Body of pancreas (tissue), 4 donors: ENCODE measurements at regions not wholly inside any gene's neighbourhood (a gene's known extent, or its start where the extent isn't known, plus 50 kb on each side); places are given as distances from the start of the nearest gene placed in this dataset.

Source experiments
- POLR2A ChIP-seq, 3 donors: fragments of 450-650 bp; IDR thresholded peaks; one replicate each; pipeline ENCODE4 v1.6.1; 2016; ENCODE audit warnings: antibody characterized with exemption in 3 of 3, mild to moderate bottlenecking in 2 of 3
- TF ChIP-seq, protein P1 (sequence below), 7 experiments: fragments of 450-650 bp in 4 of 7; fragments of 200-600 bp in 3 of 7; sonication (generic) in 3 of 7; IDR thresholded peaks; one replicate each; pipeline ENCODE4 v1.5.1; 2016 to 2019; ENCODE audit warnings: antibody characterized with exemption in 7 of 7

DNA sequence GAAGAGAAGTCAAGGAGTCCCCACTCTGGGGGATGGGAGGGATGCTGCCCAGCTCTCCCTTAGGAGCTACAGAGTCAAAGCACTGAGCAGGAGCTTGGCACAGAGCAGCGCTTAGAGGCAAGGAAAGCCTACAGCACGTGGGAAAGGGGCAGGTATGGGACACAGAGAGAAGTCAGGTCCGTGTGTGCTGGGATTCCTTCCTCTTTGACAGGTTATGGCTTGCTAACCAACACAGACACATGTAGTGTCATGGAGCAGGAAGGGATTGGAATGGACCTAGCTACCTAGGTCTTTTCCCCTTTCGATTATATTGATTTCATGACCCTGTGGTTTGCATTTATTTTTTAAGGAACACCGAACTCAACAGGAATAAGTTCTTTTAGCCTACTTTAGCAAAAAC, 208.5 kb upstream of the TUT7 start:
- TF ChIP-seq, protein P1, sequence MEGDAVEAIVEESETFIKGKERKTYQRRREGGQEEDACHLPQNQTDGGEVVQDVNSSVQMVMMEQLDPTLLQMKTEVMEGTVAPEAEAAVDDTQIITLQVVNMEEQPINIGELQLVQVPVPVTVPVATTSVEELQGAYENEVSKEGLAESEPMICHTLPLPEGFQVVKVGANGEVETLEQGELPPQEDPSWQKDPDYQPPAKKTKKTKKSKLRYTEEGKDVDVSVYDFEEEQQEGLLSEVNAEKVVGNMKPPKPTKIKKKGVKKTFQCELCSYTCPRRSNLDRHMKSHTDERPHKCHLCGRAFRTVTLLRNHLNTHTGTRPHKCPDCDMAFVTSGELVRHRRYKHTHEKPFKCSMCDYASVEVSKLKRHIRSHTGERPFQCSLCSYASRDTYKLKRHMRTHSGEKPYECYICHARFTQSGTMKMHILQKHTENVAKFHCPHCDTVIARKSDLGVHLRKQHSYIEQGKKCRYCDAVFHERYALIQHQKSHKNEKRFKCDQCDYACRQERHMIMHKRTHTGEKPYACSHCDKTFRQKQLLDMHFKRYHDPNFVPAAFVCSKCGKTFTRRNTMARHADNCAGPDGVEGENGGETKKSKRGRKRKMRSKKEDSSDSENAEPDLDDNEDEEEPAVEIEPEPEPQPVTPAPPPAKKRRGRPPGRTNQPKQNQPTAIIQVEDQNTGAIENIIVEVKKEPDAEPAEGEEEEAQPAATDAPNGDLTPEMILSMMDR (IDR thresholded peaks at IDR 0.05): no peak
- TF ChIP-seq POLR2A (IDR thresholded peaks at IDR 0.05): no peak
